Naive thymus-derived CD4-positive, alpha-beta T cell (primary cell): ENCODE measurements at regions not wholly inside any gene's neighbourhood (a gene's known extent, or its start where the extent isn't known, plus 50 kb on each side); places are given as distances from the start of the nearest gene placed in this dataset.

Experiments
- ATAC-seq: fragments of 150-1000 bp; cut with Tn5 transposase; 2 replicates; pipeline ENCODE4 v1.10.0; 2021; ENCODE audit warnings: mild to moderate bottlenecking, moderate library complexity
- CTCF ChIA-PET: fragments of 350-600 bp; sonication (Branson Sonifier 250); formaldehyde crosslinking; loops from one replicate; lab custom pipeline; 2021; ENCODE audit warnings: antibody characterized with exemption; lab: Charles Lee
- POLR2A ChIA-PET: fragments of 350-600 bp; sonication (Branson Sonifier 250); formaldehyde crosslinking; loops from one replicate; lab custom pipeline; 2021; ENCODE audit warnings: antibody characterized with exemption, inconsistent platforms; lab: Charles Lee
- DNase-seq, 9 donors: peaks; one replicate each; pipeline versions ENCODE4 v3.0.0 to v3.0.0-alpha.2; 2020 to 2022; ENCODE audit warnings: mixed read lengths in 1 of 9
- H3K27ac ChIP-seq: one replicate; pipeline ENCODE4 v1.7.0; 2013; ENCODE audit warnings: mild to moderate bottlenecking, low read depth, low read length, moderate library complexity
- H3K27me3 ChIP-seq, 2 donors: one replicate each; pipeline ENCODE4 v1.7.0; 2013; ENCODE audit warnings: low read length in 2 of 2, mild to moderate bottlenecking in 2 of 2, moderate library complexity in 2 of 2; ENCODE audit not compliant: control insufficient read depth in 2 of 2, insufficient read depth in 2 of 2
- H3K36me3 ChIP-seq, 3 experiments: 1 replicate in 2 of 3; 2 replicates in 1 of 3; pipeline ENCODE4 v1.7.0; 2013; ENCODE audit warnings: low read length in 3 of 3, mild to moderate bottlenecking in 3 of 3, moderate library complexity in 1 of 3; ENCODE audit not compliant: insufficient read depth in 3 of 3, control insufficient read depth in 2 of 3
- H3K4me1 ChIP-seq, 2 donors: one replicate each; pipeline ENCODE4 v1.7.0; 2013; ENCODE audit warnings: low read length in 2 of 2, mild to moderate bottlenecking in 2 of 2, moderate library complexity in 1 of 2; ENCODE audit not compliant: control insufficient read depth in 2 of 2, insufficient read depth in 2 of 2
- H3K4me3 ChIP-seq: 2 replicates; pipeline ENCODE4 v1.7.0; 2013; ENCODE audit warnings: mild to moderate bottlenecking, low read length
- H3K9me3 ChIP-seq, 3 experiments: 1 replicate in 2 of 3; 2 replicates in 1 of 3; pipeline ENCODE4 v1.7.0; 2013; ENCODE audit warnings: low read length in 3 of 3; ENCODE audit not compliant: control insufficient read depth in 2 of 3
- H3K27ac Mint-ChIP-seq, 9 donors: one replicate each; pipeline ENCODE4 v1.8.0; 2020 to 2022; ENCODE audit warnings: mixed read lengths in 9 of 9, mild to moderate bottlenecking in 8 of 9, moderate library complexity in 5 of 9, inconsistent platforms in 2 of 9
- H3K27me3 Mint-ChIP-seq, 5 donors: one replicate each; pipeline ENCODE4 v1.8.0; 2021 to 2022; ENCODE audit warnings: mixed read lengths in 5 of 5, mild to moderate bottlenecking in 1 of 5
- H3K36me3 Mint-ChIP-seq, 5 donors: one replicate each; pipeline ENCODE4 v1.8.0; 2020 to 2022; ENCODE audit warnings: mixed read lengths in 5 of 5, mild to moderate bottlenecking in 3 of 5, inconsistent platforms in 1 of 5
- H3K4me1 Mint-ChIP-seq, 7 donors: one replicate each; pipeline ENCODE4 v1.8.0; 2020 to 2022; ENCODE audit warnings: mixed read lengths in 7 of 7, mild to moderate bottlenecking in 3 of 7, inconsistent platforms in 1 of 7
- H3K4me3 Mint-ChIP-seq, 10 donors: one replicate each; pipeline ENCODE4 v1.8.0; 2020 to 2022; ENCODE audit warnings: mild to moderate bottlenecking in 10 of 10, mixed read lengths in 10 of 10, moderate library complexity in 6 of 10, inconsistent platforms in 2 of 10
- H3K9me3 Mint-ChIP-seq, 11 donors: one replicate each; pipeline ENCODE4 v1.8.0; 2020 to 2022; ENCODE audit warnings: mixed read lengths in 11 of 11, mild to moderate bottlenecking in 4 of 11, inconsistent platforms in 1 of 11, moderate library complexity in 1 of 11
- intact Hi-C, 2 donors: fragments of 100-400 bp; cut with micrococcal nuclease; formaldehyde crosslinking; loops; one replicate each; pipeline ENCODE4 v1.15.1; 2023

DNA sequence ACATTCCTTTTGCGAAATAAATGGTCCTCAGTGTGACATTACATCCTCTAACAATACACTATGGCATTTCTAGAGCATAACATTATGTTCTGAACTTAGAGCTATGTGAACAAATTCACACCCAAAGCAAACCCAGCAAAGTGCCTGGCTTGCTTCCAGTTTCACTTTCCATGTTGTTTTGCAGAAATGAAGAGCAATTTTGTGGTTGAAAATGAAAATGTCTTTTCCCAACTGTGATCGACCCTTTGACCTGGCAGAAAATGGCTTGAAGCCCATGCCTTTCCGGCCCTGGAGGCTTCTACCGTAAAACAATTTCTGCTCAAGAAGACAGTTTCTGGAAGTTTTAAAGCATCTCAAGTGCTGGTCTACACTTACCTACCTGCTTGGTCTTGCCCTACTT is 344.7 kb upstream of the RGMB start:
- Histone ChIP-seq H3K4me3 (no peak overlapping the region), H3K36me3 (no peaks in the 10 kb centered on the region), H3K27me3 (no peaks in the 10 kb centered on the region), H3K4me1 (peaks cover 0 to 3% of the 10 kb centered on the region in 2 donors), H3K27ac (no peak overlapping the region), H3K9me3 (no peaks in the 10 kb centered on the region)
- Mint-ChIP-seq H3K27me3 (peaks cover 0 to 23% (median 10%) of the 10 kb centered on the region in 5 donors), H3K36me3 (no peaks in the 10 kb centered on the region), H3K9me3 (peaks cover 0 to 1% (median 0%) of the 10 kb centered on the region in 11 donors), H3K4me3 (peak overlapping the region in 1 of 10 donors; percentile 14), H3K27ac (no peak overlapping the region), H3K4me1 (peaks cover 0 to 9% (median 0%) of the 10 kb centered on the region in 7 donors)
- intact Hi-C loops, result no loop called here
- POLR2A ChIA-PET, result no interaction called here
- ATAC-seq (no peak), DNase-seq (no peak)
- CTCF ChIA-PET, result no interaction called here

- Mint-ChIP-seq H3K9me3 (peaks cover 0 to 5% (median 2%) of the 10 kb centered on the region in 11 donors), H3K4me1 (peaks cover 0 to 7% (median 0%) of the 10 kb centered on the region in 7 donors), H3K4me3 (no peak overlapping the region), H3K27ac (no peak overlapping the region), H3K27me3 (peaks cover 0 to 10% (median 7%) of the 10 kb centered on the region in 5 donors), H3K36me3 (no peaks in the 10 kb centered on the region)
- Histone ChIP-seq H3K27ac (no peak overlapping the region), H3K9me3 (peaks cover 0 to 2% (median 0%) of the 10 kb centered on the region in 3 experiments), H3K4me3 (no peak overlapping the region), H3K27me3 (no peaks in the 10 kb centered on the region), H3K36me3 (no peaks in the 10 kb centered on the region), H3K4me1 (peaks cover 0 to 3% of the 10 kb centered on the region in 2 donors)
- no peak for ATAC-seq
- intact Hi-C loops, result no loop called here
- ChIA-PET POLR2A (no interaction called here), CTCF (interaction anchor here (0.8 kb wide), 1 partner anchor 10 kb away, joined by 4 read pairs; no protein-coding TSS in a partner anchor)
- no peak for DNase-seq
These were observed 341.1 kb upstream of the RGMB start for GRCh38 chr5:98432378-98432777.

DNA sequence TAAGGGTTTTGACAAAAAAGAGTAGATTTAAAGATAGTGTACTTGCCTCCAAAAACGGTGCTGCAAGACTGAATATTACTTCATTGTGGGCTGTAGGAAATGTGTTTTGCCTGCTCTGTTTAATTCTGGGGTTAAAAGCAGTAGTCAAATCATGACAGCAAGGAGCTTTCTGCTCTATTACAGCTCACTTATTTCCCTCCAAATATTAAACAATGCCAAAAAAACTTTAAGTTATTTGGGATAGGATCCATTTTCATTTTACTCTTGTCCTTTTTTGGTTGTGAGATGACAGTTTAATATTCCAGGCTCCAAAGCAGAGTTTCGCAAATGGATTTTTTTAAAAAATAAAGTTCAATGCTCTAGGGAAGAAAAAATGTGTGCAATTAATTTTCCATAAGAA is 340.4 kb upstream of the RGMB start:
- Mint-ChIP-seq H3K27me3 (peaks cover 0 to 7% (median 5%) of the 10 kb centered on the region in 5 donors), H3K36me3 (no peaks in the 10 kb centered on the region)
- ATAC-seq, result no peak

DNA sequence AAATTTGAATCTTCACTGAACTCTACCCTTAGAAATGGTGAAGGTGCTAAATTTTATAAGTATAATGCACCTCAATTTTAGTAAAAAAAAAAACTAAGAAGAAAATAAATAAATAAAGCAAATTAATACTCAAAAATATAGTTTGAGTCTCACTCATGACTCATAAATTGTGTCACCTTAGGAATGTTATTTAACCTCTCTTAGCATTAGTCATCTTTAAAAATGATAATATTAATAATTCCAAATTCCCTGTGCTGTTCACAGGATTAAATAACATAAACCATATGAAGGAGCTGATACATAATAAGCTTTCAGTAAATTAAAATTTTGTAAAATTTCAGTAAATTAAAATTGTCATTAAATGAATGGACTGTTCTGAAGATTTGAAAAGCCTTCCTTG is 339.8 kb upstream of the RGMB start:
- Histone ChIP-seq H3K36me3 (no peaks in the 10 kb centered on the region), H3K4me3 (no peak overlapping the region), H3K27ac (no peak overlapping the region), H3K4me1 (no peaks in the 10 kb centered on the region), H3K27me3 (no peaks in the 10 kb centered on the region), H3K9me3 (peaks cover 0 to 4% (median 0%) of the 10 kb centered on the region in 3 experiments)
- H3K4me1 Mint-ChIP-seq, result peaks cover 0 to 6% (median 0%) of the 10 kb centered on the region in 7 donors
- CTCF ChIA-PET, result interaction anchor here (0.6 kb wide), 1 partner anchor 33 kb away, joined by 3 read pairs; no protein-coding TSS in a partner anchor
- H3K36me3 Mint-ChIP-seq, result no peaks in the 10 kb centered on the region
- intact Hi-C loops, result no loop called here
- DNase-seq (no peak), ATAC-seq (no peak)
- POLR2A ChIA-PET, result no interaction called here
- H3K9me3 Mint-ChIP-seq, result peaks cover 0 to 5% (median 2%) of the 10 kb centered on the region in 11 donors
- H3K27ac Mint-ChIP-seq, result no peak overlapping the region
- peaks cover 0 to 7% (median 5%) of the 10 kb centered on the region in 5 donors for H3K27me3 Mint-ChIP-seq
- no peak overlapping the region for H3K4me3 Mint-ChIP-seq

More for the DNA sequence above, 340.4 kb upstream of the RGMB start:
- H3K4me1 Mint-ChIP-seq, result peaks cover 0 to 7% (median 0%) of the 10 kb centered on the region in 7 donors
- intact Hi-C loops, result no loop called here
- Histone ChIP-seq H3K27ac (no peak overlapping the region), H3K27me3 (no peaks in the 10 kb centered on the region), H3K4me1 (peaks cover 0 to 3% of the 10 kb centered on the region in 2 donors), H3K36me3 (no peaks in the 10 kb centered on the region), H3K4me3 (no peak overlapping the region), H3K9me3 (peaks cover 0 to 4% (median 0%) of the 10 kb centered on the region in 3 experiments)
- H3K4me3 Mint-ChIP-seq, result no peak overlapping the region
- no peak for DNase-seq
- ChIA-PET CTCF (no interaction called here), POLR2A (no interaction called here)
- H3K9me3 Mint-ChIP-seq, result peaks cover 0 to 5% (median 2%) of the 10 kb centered on the region in 11 donors
- no peak overlapping the region for H3K27ac Mint-ChIP-seq

GRCh38 chr5:98436667-98437066 is 336.8 kb upstream of the RGMB start:
- H3K36me3 Mint-ChIP-seq, result peaks cover 0 to 5% (median 0%) of the 10 kb centered on the region in 5 donors

DNA sequence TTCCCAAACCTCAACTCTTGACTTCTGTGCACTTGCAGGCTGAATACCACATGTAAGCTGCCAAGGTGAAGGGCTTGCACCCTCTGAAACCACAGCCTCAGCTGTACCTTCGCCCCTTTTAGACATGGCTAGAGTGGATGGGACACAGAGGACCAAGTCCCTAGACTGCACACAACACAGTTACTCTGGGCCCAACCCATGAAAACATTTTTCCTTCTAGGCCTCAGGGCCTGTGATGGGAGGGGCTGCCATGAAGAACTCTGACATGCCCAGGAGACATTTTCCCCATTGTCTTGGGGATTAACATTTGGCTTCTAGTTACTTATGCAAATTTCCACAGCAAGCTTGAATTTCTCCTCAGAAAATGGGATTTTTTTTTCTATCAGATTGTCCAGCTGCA is 331.0 kb upstream of the RGMB start:
- intact Hi-C loops, result no loop called here
- Histone ChIP-seq H3K4me3 (no peak overlapping the region), H3K27me3 (no peaks in the 10 kb centered on the region), H3K27ac (no peak overlapping the region), H3K4me1 (no peaks in the 10 kb centered on the region), H3K9me3 (peaks cover 0 to 8% (median 0%) of the 10 kb centered on the region in 3 experiments), H3K36me3 (no peaks in the 10 kb centered on the region)
- no peak overlapping the region for H3K4me3 Mint-ChIP-seq
- ChIA-PET POLR2A (no interaction called here), CTCF (interaction anchor here (1.1 kb wide), 1 partner anchor 10 kb away, joined by 4 read pairs; no protein-coding TSS in a partner anchor)
- no peak overlapping the region for H3K27ac Mint-ChIP-seq
- peaks cover 0 to 9% (median 0%) of the 10 kb centered on the region in 5 donors for H3K36me3 Mint-ChIP-seq
- no peak for ATAC-seq
- peaks cover 0 to 8% (median 0%) of the 10 kb centered on the region in 5 donors for H3K27me3 Mint-ChIP-seq
- peaks cover 0 to 25% (median 13%) of the 10 kb centered on the region in 11 donors for H3K9me3 Mint-ChIP-seq
- DNase-seq, result no peak
- H3K4me1 Mint-ChIP-seq, result no peaks in the 10 kb centered on the region

More at GRCh38 chr5:98436667-98437066, 336.8 kb upstream of the RGMB start:
- intact Hi-C loops, result no loop called here
- DNase-seq (no peak), ATAC-seq (no peak)
- ChIA-PET CTCF (no interaction called here), POLR2A (no interaction called here)
- H3K9me3 Mint-ChIP-seq, result peaks cover 0 to 12% (median 7%) of the 10 kb centered on the region in 11 donors
- no peak overlapping the region for H3K4me3 ChIP-seq
- H3K4me3 Mint-ChIP-seq, result no peak overlapping the region
- H3K4me1 Mint-ChIP-seq, result no peaks in the 10 kb centered on the region
- no peaks in the 10 kb centered on the region for H3K36me3 ChIP-seq
- H3K27me3 Mint-ChIP-seq, result peaks cover 0 to 5% (median 0%) of the 10 kb centered on the region in 5 donors
- no peak overlapping the region for H3K27ac ChIP-seq
- no peaks in the 10 kb centered on the region for H3K4me1 ChIP-seq
- no peaks in the 10 kb centered on the region for H3K27me3 ChIP-seq
- H3K27ac Mint-ChIP-seq, result no peak overlapping the region
- H3K9me3 ChIP-seq, result peaks cover 0 to 8% (median 0%) of the 10 kb centered on the region in 3 experiments

- intact Hi-C loops, result no loop called here
- DNase-seq, result no peak
- ATAC-seq, result no peak
- Mint-ChIP-seq H3K27ac (no peak overlapping the region), H3K36me3 (peaks cover 0 to 9% (median 0%) of the 10 kb centered on the region in 5 donors), H3K4me1 (no peaks in the 10 kb centered on the region), H3K9me3 (peaks cover 0 to 25% (median 13%) of the 10 kb centered on the region in 11 donors), H3K27me3 (peaks cover 0 to 13% (median 0%) of the 10 kb centered on the region in 5 donors), H3K4me3 (no peak overlapping the region)
- peaks cover 0 to 7% (median 0%) of the 10 kb centered on the region in 3 experiments for H3K9me3 ChIP-seq
- H3K4me3 ChIP-seq, result no peak overlapping the region
- ChIA-PET POLR2A (no interaction called here), CTCF (no interaction called here)
- H3K27me3 ChIP-seq, result no peaks in the 10 kb centered on the region
- no peaks in the 10 kb centered on the region for H3K4me1 ChIP-seq
- H3K27ac ChIP-seq, result no peak overlapping the region
- no peaks in the 10 kb centered on the region for H3K36me3 ChIP-seq
These were observed 329.6 kb upstream of the RGMB start for GRCh38 chr5:98443881-98444280.
